OCI-LY7 (cell line): ENCODE measurements at regions not wholly inside any gene's neighbourhood (a gene's known extent, or its start where the extent isn't known, plus 50 kb on each side); places are given as distances from the start of the nearest gene placed in this dataset.

Source experiments
- BruUV-seq: library from RNA; stranded (reverse); fragments of 400-500 nt; replicated peaks from 2 replicates; lab custom pipeline; 2021; lab: Mats Ljungman, UMichigan
- CTCF ChIA-PET: fragments of 300-600 bp; sonication (Branson Sonifier 250); formaldehyde crosslinking; loops from one replicate; lab custom pipeline; 2022; ENCODE audit warnings: antibody characterized with exemption; ENCODE audit not compliant: unreplicated experiment; lab: Charles Lee
- POLR2A ChIA-PET: fragments of 300-600 bp; sonication (Branson Sonifier 250); formaldehyde crosslinking; loops from one replicate; lab custom pipeline; 2022; ENCODE audit warnings: antibody characterized with exemption; lab: Charles Lee
- DNase-seq: peaks from one replicate; pipeline ENCODE4 v3.0.0-alpha.2; 2015; ENCODE audit warnings: low spot score
- H2AFZ ChIP-seq: fragments of 200-600 bp; sonication (generic), shearing (Covaris generic); 2 replicates; pipeline ENCODE4 v1.6.1; 2014; ENCODE audit warnings: mild to moderate bottlenecking, antibody characterized with exemption, low read length, moderate library complexity
- H3K27ac ChIP-seq: fragments of 200-600 bp; sonication (generic); 2 replicates; pipeline ENCODE4 v1.5.1; 2014; ENCODE audit warnings: mixed run types, low read depth, mild to moderate bottlenecking, moderate library complexity, low read length, inconsistent platforms; ENCODE audit not compliant: poor library complexity, severe bottlenecking
- H3K36me3 ChIP-seq: fragments of 200-600 bp; sonication (generic); 2 replicates; pipeline ENCODE4 v1.6.1; 2014; ENCODE audit warnings: mild to moderate bottlenecking, antibody characterized with exemption, low read length, moderate library complexity, mixed read lengths; ENCODE audit not compliant: insufficient read depth
- H3K4me1 ChIP-seq: fragments of 200-600 bp; sonication (generic); 2 replicates; pipeline ENCODE4 v1.5.1; 2014; ENCODE audit warnings: mild to moderate bottlenecking, low read length; ENCODE audit not compliant: insufficient read depth, poor library complexity, severe bottlenecking
- H3K4me2 ChIP-seq: fragments of 200-600 bp; sonication (generic); 2 replicates; pipeline ENCODE4 v1.6.1; 2014; ENCODE audit warnings: mild to moderate bottlenecking, low read length
- H3K4me3 ChIP-seq: fragments of 200-600 bp; sonication (generic); 2 replicates; pipeline ENCODE4 v1.5.1; 2014; ENCODE audit warnings: mild to moderate bottlenecking, low read depth, low read length; ENCODE audit not compliant: poor library complexity, severe bottlenecking
- H3K79me2 ChIP-seq: fragments of 200-600 bp; sonication (generic); 2 replicates; pipeline ENCODE4 v1.6.1; 2016; ENCODE audit warnings: low read depth, mild to moderate bottlenecking, low read length, moderate library complexity, mixed read lengths; ENCODE audit not compliant: insufficient read depth
- H3K9me2 ChIP-seq: fragments of 200-600 bp; sonication (generic); 2 replicates; pipeline ENCODE4 v1.6.1; 2016; ENCODE audit warnings: mild to moderate bottlenecking, low read length, mixed read lengths; ENCODE audit not compliant: insufficient read depth
- H3K9me3 ChIP-seq: fragments of 200-600 bp; sonication (generic); 2 replicates; pipeline ENCODE4 v1.6.1; 2014; ENCODE audit warnings: mild to moderate bottlenecking, mixed run types, low read length, mixed read lengths
- H4K20me1 ChIP-seq: fragments of 200-600 bp; sonication (generic); 2 replicates; pipeline ENCODE4 v1.6.1; 2014; ENCODE audit warnings: mild to moderate bottlenecking, antibody characterized with exemption, low read length, moderate library complexity, mixed read lengths; ENCODE audit not compliant: insufficient read depth
- CTCF ChIP-seq: fragments of 200-600 bp; sonication (generic); conservative IDR thresholded peaks from 2 replicates; pipeline ENCODE4 v1.5.1; 2014; ENCODE audit warnings: mild to moderate bottlenecking, antibody characterized with exemption, low read length, moderate library complexity, mixed read lengths
- EZH2phosphoT487 ChIP-seq: fragments of 200-600 bp; sonication (generic); IDR thresholded peaks from 2 replicates; pipeline ENCODE4 v1.6.1; 2018; ENCODE audit warnings: low read depth, borderline replicate concordance, mild to moderate bottlenecking, mixed run types, antibody characterized with exemption, low read length, moderate library complexity, mixed read lengths
- intact Hi-C: fragments of 100-400 bp; cut with micrococcal nuclease; formaldehyde crosslinking; loops from one replicate; pipeline ENCODE4 v1.10.0; 2022; ENCODE audit not compliant: unreplicated experiment

DNA sequence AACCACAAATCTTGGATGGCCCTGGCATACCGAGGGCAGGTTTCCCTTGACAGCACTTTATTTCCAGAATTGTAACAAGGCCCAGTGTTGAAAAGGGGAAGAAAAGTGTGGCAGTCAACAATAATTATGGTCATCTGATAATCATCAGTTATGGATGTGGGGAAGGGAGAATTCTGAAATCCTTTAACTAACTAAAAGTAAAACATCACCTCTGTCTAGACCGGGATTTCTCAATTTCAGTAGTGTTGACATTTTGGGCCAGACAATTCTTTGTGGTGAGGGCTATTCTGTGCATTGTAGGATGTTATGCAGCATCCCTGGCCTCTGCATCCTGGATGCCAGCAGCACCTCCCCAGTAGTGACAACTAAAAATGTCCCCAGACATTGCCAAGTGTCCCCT is 140.4 kb downstream of the PSAT1 start:
- no TSS peak for BruUV-seq
- Histone ChIP-seq H2AFZ (no peak overlapping the region), H4K20me1 (no peaks in the 10 kb centered on the region), H3K27ac (no peak overlapping the region), H3K9me2 (no peaks in the 10 kb centered on the region), H3K79me2 (no peaks in the 10 kb centered on the region), H3K4me3 (no peak overlapping the region), H3K4me2 (no peak overlapping the region), H3K36me3 (no peaks in the 10 kb centered on the region), H3K4me1 (no peaks in the 10 kb centered on the region), H3K9me3 (no peaks in the 10 kb centered on the region)
- no peak for DNase-seq
- intact Hi-C loops: loop anchor here (10.0 kb wide), 1 partner anchor 168 kb away; no protein-coding TSS in a partner anchor
- no peak for TF ChIP-seq CTCF
- TF ChIP-seq EZH2phosphoT487: no peak
- ChIA-PET CTCF (no interaction called here), POLR2A (no interaction called here)

DNA sequence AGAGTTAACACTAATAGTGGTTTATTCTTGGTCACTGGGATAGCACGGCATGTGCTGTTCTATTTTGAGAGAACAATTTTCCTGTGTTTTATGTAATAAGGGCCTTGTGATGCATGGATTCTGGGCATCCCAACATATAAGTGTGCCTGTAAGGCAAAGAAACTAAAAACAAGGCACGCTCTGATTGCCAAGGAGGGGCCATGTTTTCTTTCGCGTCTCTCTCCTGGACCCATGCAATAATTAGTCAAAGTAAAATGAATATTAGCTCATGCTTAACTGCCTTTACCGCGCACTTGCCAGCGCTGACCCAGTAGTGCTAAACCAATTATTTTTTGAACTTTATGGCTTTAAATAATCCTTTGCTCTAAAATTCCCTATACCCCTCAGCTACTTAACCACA is 140.9 kb downstream of the PSAT1 start:
- intact Hi-C loops: loop anchor here (10.0 kb wide), 1 partner anchor 167 kb away; no protein-coding TSS in a partner anchor
- H3K9me3 ChIP-seq: no peaks in the 10 kb centered on the region
- no peak for TF ChIP-seq CTCF
- no peak for TF ChIP-seq EZH2phosphoT487

DNA sequence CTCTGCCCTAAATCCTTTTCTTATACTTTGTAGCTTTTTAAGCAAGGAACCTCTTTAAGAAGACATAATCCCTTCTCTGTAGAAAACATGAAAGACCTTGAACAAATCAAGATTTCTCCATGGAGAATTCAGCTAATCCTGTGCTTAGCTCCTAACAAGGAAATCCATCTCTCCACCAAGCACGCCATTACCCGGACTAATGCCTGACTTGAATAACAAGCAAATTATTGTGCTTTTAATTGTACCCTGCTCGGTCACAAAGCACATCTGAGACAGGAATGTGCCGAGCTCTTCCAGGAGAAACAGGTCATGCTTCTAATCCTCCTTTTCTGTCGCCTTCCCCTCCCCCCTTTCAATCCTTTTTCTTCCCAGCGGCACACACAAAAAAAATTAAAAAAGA is 141.3 kb downstream of the PSAT1 start:
- ChIA-PET POLR2A (interaction anchor here (1.0 kb wide), 1 partner anchor 12 kb away, joined by 3 read pairs; no protein-coding TSS in a partner anchor), CTCF (no interaction called here)
- H3K4me3 ChIP-seq: no peak overlapping the region
- H3K9me3 ChIP-seq: no peaks in the 10 kb centered on the region
- no peaks in the 10 kb centered on the region for H4K20me1 ChIP-seq
- H3K36me3 ChIP-seq: no peaks in the 10 kb centered on the region
- BruUV-seq: no TSS peak
- intact Hi-C loops: loop anchor here (10.0 kb wide), 1 partner anchor 167 kb away; no protein-coding TSS in a partner anchor
- H3K4me2 ChIP-seq: no peak overlapping the region
- no peaks in the 10 kb centered on the region for H3K79me2 ChIP-seq
- no peak for TF ChIP-seq CTCF
- TF ChIP-seq EZH2phosphoT487: no peak
- no peak overlapping the region for H2AFZ ChIP-seq
- H3K4me1 ChIP-seq: no peaks in the 10 kb centered on the region
- no peak overlapping the region for H3K27ac ChIP-seq
- no peak for DNase-seq
- no peaks in the 10 kb centered on the region for H3K9me2 ChIP-seq

More for the DNA sequence above, 140.9 kb downstream of the PSAT1 start:
- Histone ChIP-seq H4K20me1 (no peaks in the 10 kb centered on the region), H3K36me3 (no peaks in the 10 kb centered on the region), H3K4me3 (no peak overlapping the region), H3K9me2 (no peaks in the 10 kb centered on the region), H3K4me2 (no peak overlapping the region), H2AFZ (no peak overlapping the region), H3K4me1 (no peaks in the 10 kb centered on the region), H3K79me2 (no peaks in the 10 kb centered on the region), H3K27ac (no peak overlapping the region)
- POLR2A ChIA-PET: interaction anchor here (1.0 kb wide), 1 partner anchor 12 kb away, joined by 3 read pairs; no protein-coding TSS in a partner anchor
- no peak for DNase-seq
- CTCF ChIA-PET: no interaction called here
- BruUV-seq: no TSS peak
